Smooth muscle cell (in vitro differentiated cells): ENCODE measurements at regions not wholly inside any gene's neighbourhood (a gene's known extent, or its start where the extent isn't known, plus 50 kb on each side); places are given as distances from the start of the nearest gene placed in this dataset.

Source experiments
- DNase-seq: peaks from one replicate; lab custom pipeline; 2025; ENCODE audit not compliant: unreplicated experiment; lab: John Stamatoyannopoulos, UW
- H2AFZ ChIP-seq: fragments of 200-600 bp; sonication (generic); 2 replicates; pipeline ENCODE4 v1.6.0; 2016; ENCODE audit warnings: antibody characterized with exemption, low read depth, mild to moderate bottlenecking
- H3F3A ChIP-seq: fragments of 200-600 bp; sonication (generic); 2 replicates; pipeline ENCODE4 v1.6.0; 2017; ENCODE audit warnings: antibody characterized with exemption, low read depth
- H3K27ac ChIP-seq: fragments of 200-600 bp; sonication (generic); 2 replicates; pipeline ENCODE4 v1.5.1; 2016; ENCODE audit warnings: low read depth, mild to moderate bottlenecking
- H3K27me3 ChIP-seq: fragments of 200-600 bp; sonication (generic); 2 replicates; pipeline ENCODE4 v1.6.1; 2016; ENCODE audit warnings: low read depth, mild to moderate bottlenecking
- H3K36me3 ChIP-seq: fragments of 200-600 bp; sonication (generic); 2 replicates; pipeline ENCODE4 v1.5.1; 2016; ENCODE audit warnings: low read depth
- H3K4me1 ChIP-seq: fragments of 200-600 bp; sonication (generic); 2 replicates; pipeline ENCODE4 v1.5.1; 2016; ENCODE audit warnings: low read depth
- H3K4me2 ChIP-seq: fragments of 200-600 bp; sonication (generic); 2 replicates; pipeline ENCODE4 v1.6.0; 2016; ENCODE audit warnings: mild to moderate bottlenecking
- H3K4me3 ChIP-seq: fragments of 200-600 bp; sonication (generic); 2 replicates; pipeline ENCODE4 v1.5.1; 2016; ENCODE audit warnings: mild to moderate bottlenecking
- H3K79me2 ChIP-seq: fragments of 200-600 bp; sonication (generic); 2 replicates; pipeline ENCODE4 v1.6.0; 2016; ENCODE audit warnings: low read depth, mild to moderate bottlenecking
- H3K9ac ChIP-seq: fragments of 200-600 bp; sonication (generic); 2 replicates; pipeline ENCODE4 v1.6.0; 2016; ENCODE audit warnings: low read depth
- H3K9me3 ChIP-seq: fragments of 200-600 bp; sonication (generic); replicated peaks from 2 replicates; pipeline ENCODE4 v1.5.1; 2016; ENCODE audit warnings: low read depth
- H4K20me1 ChIP-seq: fragments of 200-600 bp; sonication (generic); 2 replicates; pipeline ENCODE4 v1.6.0; 2016; ENCODE audit warnings: low read depth
- WGBS: methylation state at CpG from one replicate; pipeline ENCODE4 v1.1.7; 2016; ENCODE audit warnings: low lambda C conversion rate; 5-methylcytosine and 5-hydroxymethylcytosine counted together
- TF ChIP-seq, protein P1 (sequence below): fragments of 200-600 bp; sonication (generic); IDR thresholded peaks from 2 replicates; pipeline ENCODE4 v1.5.1; 2017; ENCODE audit warnings: borderline replicate concordance, mild to moderate bottlenecking, antibody characterized with exemption; ENCODE audit not compliant: insufficient read depth, poor library complexity, severe bottlenecking

GRCh38 chr18:27632706-27633105 is 447.6 kb upstream of the CHST9 start:
- Histone ChIP-seq H2AFZ (no peak overlapping the region), H3K4me3 (no peak overlapping the region), H3K9ac (no peak overlapping the region), H3F3A (no peaks in the 10 kb centered on the region), H3K36me3 (no peaks in the 10 kb centered on the region), H3K27me3 (peaks cover 11% of the 10 kb centered on the region), H3K79me2 (no peaks in the 10 kb centered on the region), H3K4me1 (no peaks in the 10 kb centered on the region), H4K20me1 (no peaks in the 10 kb centered on the region), H3K9me3 (no peaks in the 10 kb centered on the region), H3K4me2 (no peak overlapping the region), H3K27ac (no peak overlapping the region)
- no peak for DNase-seq
- 97% methylated on average over 1 of the region's 1 CpG for WGBS
- TF ChIP-seq, protein P1, sequence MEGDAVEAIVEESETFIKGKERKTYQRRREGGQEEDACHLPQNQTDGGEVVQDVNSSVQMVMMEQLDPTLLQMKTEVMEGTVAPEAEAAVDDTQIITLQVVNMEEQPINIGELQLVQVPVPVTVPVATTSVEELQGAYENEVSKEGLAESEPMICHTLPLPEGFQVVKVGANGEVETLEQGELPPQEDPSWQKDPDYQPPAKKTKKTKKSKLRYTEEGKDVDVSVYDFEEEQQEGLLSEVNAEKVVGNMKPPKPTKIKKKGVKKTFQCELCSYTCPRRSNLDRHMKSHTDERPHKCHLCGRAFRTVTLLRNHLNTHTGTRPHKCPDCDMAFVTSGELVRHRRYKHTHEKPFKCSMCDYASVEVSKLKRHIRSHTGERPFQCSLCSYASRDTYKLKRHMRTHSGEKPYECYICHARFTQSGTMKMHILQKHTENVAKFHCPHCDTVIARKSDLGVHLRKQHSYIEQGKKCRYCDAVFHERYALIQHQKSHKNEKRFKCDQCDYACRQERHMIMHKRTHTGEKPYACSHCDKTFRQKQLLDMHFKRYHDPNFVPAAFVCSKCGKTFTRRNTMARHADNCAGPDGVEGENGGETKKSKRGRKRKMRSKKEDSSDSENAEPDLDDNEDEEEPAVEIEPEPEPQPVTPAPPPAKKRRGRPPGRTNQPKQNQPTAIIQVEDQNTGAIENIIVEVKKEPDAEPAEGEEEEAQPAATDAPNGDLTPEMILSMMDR = no peak

GRCh38 chr18:27627927-27628326 is 442.8 kb upstream of the CHST9 start:
- TF ChIP-seq, protein P1 = no peak
- WGBS = 74% methylated on average over 4 of the region's 4 CpGs
- H3K36me3 ChIP-seq = no peaks in the 10 kb centered on the region

DNA sequence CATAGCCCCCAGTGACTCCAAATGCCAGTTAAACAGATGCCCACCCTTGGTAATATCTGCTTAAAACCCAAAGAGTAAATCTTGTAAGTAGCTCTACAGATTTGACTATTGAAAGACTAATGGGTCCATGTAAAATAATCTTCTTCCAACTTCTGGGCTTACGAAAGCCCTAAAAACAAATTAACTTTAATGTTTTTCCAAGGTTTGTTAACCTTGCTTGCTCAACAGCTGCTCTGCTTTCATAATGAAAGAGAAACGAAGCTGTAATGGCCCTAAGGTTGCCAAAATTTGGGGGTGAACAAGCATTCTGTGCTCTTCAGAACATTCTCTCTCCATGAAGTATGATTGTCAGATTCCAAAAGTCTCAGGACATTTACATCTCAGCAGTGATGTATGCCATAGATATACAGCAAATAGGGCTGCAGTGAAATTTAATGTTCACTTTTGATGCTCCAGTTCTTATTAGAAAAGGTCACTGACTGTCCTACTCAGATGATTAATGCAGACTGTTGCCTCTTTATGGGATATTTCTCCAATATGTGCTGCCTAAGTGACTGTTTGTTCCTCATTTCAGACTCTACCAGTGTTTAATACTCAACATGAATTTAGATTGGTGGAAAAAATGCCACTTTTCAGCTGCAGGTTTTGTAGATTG is 436.3 kb upstream of the CHST9 start:
- no peak overlapping the region for H3K4me3 ChIP-seq
- H3K27ac ChIP-seq = no peak overlapping the region
- H3K4me1 ChIP-seq = no peaks in the 10 kb centered on the region
- no peak for DNase-seq
- H3K36me3 ChIP-seq = no peaks in the 10 kb centered on the region
- no peak overlapping the region for H3K4me2 ChIP-seq
- H3K9me3 ChIP-seq = no peaks in the 10 kb centered on the region
- TF ChIP-seq, protein P1 = no peak
- WGBS = 88% methylated on average over 2 of the region's 2 CpGs
- no peaks in the 10 kb centered on the region for H4K20me1 ChIP-seq
- no peaks in the 10 kb centered on the region for H3K27me3 ChIP-seq
- no peak overlapping the region for H2AFZ ChIP-seq
- no peaks in the 10 kb centered on the region for H3F3A ChIP-seq
- no peak overlapping the region for H3K9ac ChIP-seq
- H3K79me2 ChIP-seq = no peaks in the 10 kb centered on the region

More at GRCh38 chr18:27627927-27628326, 442.8 kb upstream of the CHST9 start:
- H3K4me1 ChIP-seq = no peaks in the 10 kb centered on the region
- peaks cover 11% of the 10 kb centered on the region for H3K27me3 ChIP-seq
- H3K9me3 ChIP-seq = no peaks in the 10 kb centered on the region
- no peaks in the 10 kb centered on the region for H4K20me1 ChIP-seq
- H3K4me2 ChIP-seq = no peak overlapping the region
- no peaks in the 10 kb centered on the region for H3K79me2 ChIP-seq
- no peak overlapping the region for H3K27ac ChIP-seq
- H2AFZ ChIP-seq = no peak overlapping the region
- no peak overlapping the region for H3K4me3 ChIP-seq
- no peaks in the 10 kb centered on the region for H3F3A ChIP-seq
- no peak overlapping the region for H3K9ac ChIP-seq
- DNase-seq = no peak

DNA sequence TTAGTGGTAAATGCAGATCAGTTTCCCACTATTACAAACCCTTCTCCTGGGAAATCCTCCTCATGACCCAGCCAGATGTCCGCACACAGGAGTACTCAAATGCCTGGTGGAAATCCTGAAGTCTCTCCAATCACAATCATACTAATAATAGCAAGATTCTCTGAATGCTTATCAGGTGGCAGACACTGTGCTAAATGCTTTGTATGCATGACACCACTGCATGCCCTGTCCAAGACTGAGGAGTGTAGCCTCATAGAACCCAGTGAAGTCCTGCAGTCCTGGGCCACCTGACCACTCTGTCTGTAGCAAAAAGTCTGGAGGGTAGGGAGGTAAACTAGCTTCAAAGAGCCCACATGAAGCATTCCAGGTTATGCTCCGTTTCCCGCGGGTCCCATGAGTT is 434.8 kb upstream of the CHST9 start:
- Histone ChIP-seq H4K20me1 (no peaks in the 10 kb centered on the region), H3K9me3 (no peaks in the 10 kb centered on the region), H3K4me3 (no peak overlapping the region), H3K9ac (no peak overlapping the region), H3K4me1 (no peaks in the 10 kb centered on the region), H3F3A (no peaks in the 10 kb centered on the region), H2AFZ (no peak overlapping the region), H3K4me2 (no peak overlapping the region), H3K79me2 (no peaks in the 10 kb centered on the region), H3K36me3 (no peaks in the 10 kb centered on the region), H3K27ac (no peak overlapping the region), H3K27me3 (no peaks in the 10 kb centered on the region)
- no peak for DNase-seq
- TF ChIP-seq, protein P1 = no peak
- WGBS = 98% methylated on average over 4 of the region's 4 CpGs
